Brain microvascular endothelial cell (primary cell): ENCODE measurements at regions not wholly inside any gene's neighbourhood (a gene's known extent, or its start where the extent isn't known, plus 50 kb on each side); places are given as distances from the start of the nearest gene placed in this dataset.

ENCODE experiments used
- DNase-seq: peaks from one replicate; pipeline ENCODE4 v3.0.0-alpha.2; 2020
- H3K27ac ChIP-seq: fragments of 250-450 bp; sonication (Bioruptor Pico); 2 replicates; pipeline ENCODE4 v1.5.1; 2020; ENCODE audit warnings: mild to moderate bottlenecking, moderate library complexity
- H3K27me3 ChIP-seq: fragments of 250-450 bp; sonication (Bioruptor Pico); replicated peaks from 2 replicates; pipeline ENCODE4 v1.5.1; 2020; ENCODE audit warnings: mild to moderate bottlenecking
- H3K36me3 ChIP-seq: fragments of 250-450 bp; sonication (Bioruptor Pico); replicated peaks from 2 replicates; pipeline ENCODE4 v1.5.1; 2020; ENCODE audit warnings: mild to moderate bottlenecking
- H3K4me3 ChIP-seq: 2 replicates; pipeline ENCODE4 v1.5.1; 2011; ENCODE audit warnings: low read depth, mild to moderate bottlenecking, control low read depth, low read length, moderate library complexity
- CTCF ChIP-seq: IDR thresholded peaks from 2 replicates; pipeline ENCODE4 v1.5.1; 2011; ENCODE audit warnings: low read depth, mild to moderate bottlenecking, moderate library complexity, low read length, control low read depth, inconsistent platforms; ENCODE audit errors: missing control alignments
- in situ Hi-C: cut with HindIII; loops from 2 replicates; pipeline ENCODE4 v1.10.0; 2017; ENCODE audit warnings: low sequenced_read_pairs, low pct_ligation_motif_present

GRCh38 chr10:21160116-21160515 lies 263.0 kb upstream of the NEBL start:
- no peak overlapping the region for H3K4me3 ChIP-seq
- DNase-seq: no peak
- H3K36me3 ChIP-seq: no peaks in the 10 kb centered on the region
- H3K27ac ChIP-seq: no peak overlapping the region
- no peak for TF ChIP-seq CTCF
- in situ Hi-C loops: no loop called here
- H3K27me3 ChIP-seq: no peaks in the 10 kb centered on the region

GRCh38 chr10:21159669-21160068 lies 262.6 kb upstream of the NEBL start:
- no peak overlapping the region for H3K27ac ChIP-seq
- no peak for DNase-seq
- no peaks in the 10 kb centered on the region for H3K27me3 ChIP-seq
- H3K36me3 ChIP-seq: no peaks in the 10 kb centered on the region
- H3K4me3 ChIP-seq: no peak overlapping the region
- in situ Hi-C loops: no loop called here
- no peak for TF ChIP-seq CTCF

- no peak for TF ChIP-seq CTCF
- Histone ChIP-seq H3K4me3 (no peak overlapping the region), H3K36me3 (no peaks in the 10 kb centered on the region), H3K27ac (no peak overlapping the region), H3K27me3 (no peaks in the 10 kb centered on the region)
- in situ Hi-C loops: no loop called here
- no peak for DNase-seq
These were observed 261.2 kb upstream of the NEBL start for GRCh38 chr10:21158301-21158700.

- Histone ChIP-seq H3K27me3 (no peaks in the 10 kb centered on the region), H3K4me3 (no peak overlapping the region), H3K36me3 (no peaks in the 10 kb centered on the region), H3K27ac (no peak overlapping the region)
- in situ Hi-C loops: no loop called here
- no peak for DNase-seq
- no peak for TF ChIP-seq CTCF
These were observed 260.6 kb upstream of the NEBL start for GRCh38 chr10:21157664-21158063.

- in situ Hi-C loops: no loop called here
- TF ChIP-seq CTCF: no peak
- no peaks in the 10 kb centered on the region for H3K36me3 ChIP-seq
These were observed 253.1 kb upstream of the NEBL start for GRCh38 chr10:21150166-21150565.

GRCh38 chr10:21146436-21146789 lies 249.3 kb upstream of the NEBL start:
- DNase-seq: no peak
- no peak for TF ChIP-seq CTCF
- Histone ChIP-seq H3K27me3 (no peaks in the 10 kb centered on the region), H3K4me3 (no peak overlapping the region), H3K36me3 (no peaks in the 10 kb centered on the region), H3K27ac (no peak overlapping the region)
- in situ Hi-C loops: no loop called here

More at GRCh38 chr10:21150166-21150565, 253.1 kb upstream of the NEBL start:
- no peak overlapping the region for H3K4me3 ChIP-seq
- no peaks in the 10 kb centered on the region for H3K27me3 ChIP-seq
- no peak overlapping the region for H3K27ac ChIP-seq
- DNase-seq: no peak
